Activated gamma-delta T cell (primary cell): ENCODE measurements at regions not wholly inside any gene's neighbourhood (a gene's known extent, or its start where the extent isn't known, plus 50 kb on each side); places are given as distances from the start of the nearest gene placed in this dataset.
"Not testable (repeated sequence)": the region's sequence is repeated elsewhere in the genome, so short reads cannot be mapped to it uniquely, and the experiment has no call there.

Experiments
- DNase-seq: peaks from one replicate; lab custom pipeline; 2025; lab: John Stamatoyannopoulos, UW

GRCh38 chr5:125081101-125081500, 334.7 kb upstream of the ZNF608 start:
- no peak for DNase-seq

GRCh38 chr5:125083981-125084380, 337.5 kb upstream of the ZNF608 start:
- no peak for DNase-seq

DNA sequence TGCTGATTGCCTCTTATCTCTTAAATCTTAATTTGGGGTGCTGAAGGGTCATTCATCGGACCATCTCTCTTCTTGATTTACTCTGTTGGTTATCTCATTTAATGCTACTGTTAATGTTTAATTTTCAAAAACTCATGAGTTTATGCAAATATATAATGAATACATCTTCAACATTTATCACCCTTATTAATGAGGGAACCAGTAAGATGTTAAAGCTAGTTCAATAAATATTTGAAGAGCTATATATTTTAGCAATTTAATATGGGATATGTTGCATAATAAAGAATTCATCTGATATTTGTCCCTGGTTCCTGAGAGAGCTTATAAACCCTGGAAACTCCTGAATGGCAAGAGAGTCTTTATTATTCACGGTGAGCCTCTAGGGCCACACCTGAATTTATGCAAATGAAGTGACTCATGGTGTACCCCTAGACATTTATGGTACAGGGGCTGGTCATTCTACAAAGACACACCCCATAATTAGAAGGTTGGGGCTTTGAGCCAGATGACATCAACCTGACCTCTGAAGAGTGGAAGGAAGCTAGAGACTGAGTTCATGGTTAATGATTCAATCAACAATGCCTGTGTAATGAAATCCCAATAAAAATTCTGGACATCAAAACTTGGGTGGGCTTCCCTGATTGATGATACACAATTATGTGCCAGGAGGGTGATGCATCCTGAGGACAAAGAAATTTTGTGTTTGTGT, 339.5 kb upstream of the ZNF608 start:
- no peak for DNase-seq

GRCh38 chr5:125088522-125089105, 342.2 kb upstream of the ZNF608 start:
- no peak for DNase-seq

GRCh38 chr5:125092138-125092537, 345.7 kb upstream of the ZNF608 start:
- not testable (repeated sequence) for DNase-seq

DNA sequence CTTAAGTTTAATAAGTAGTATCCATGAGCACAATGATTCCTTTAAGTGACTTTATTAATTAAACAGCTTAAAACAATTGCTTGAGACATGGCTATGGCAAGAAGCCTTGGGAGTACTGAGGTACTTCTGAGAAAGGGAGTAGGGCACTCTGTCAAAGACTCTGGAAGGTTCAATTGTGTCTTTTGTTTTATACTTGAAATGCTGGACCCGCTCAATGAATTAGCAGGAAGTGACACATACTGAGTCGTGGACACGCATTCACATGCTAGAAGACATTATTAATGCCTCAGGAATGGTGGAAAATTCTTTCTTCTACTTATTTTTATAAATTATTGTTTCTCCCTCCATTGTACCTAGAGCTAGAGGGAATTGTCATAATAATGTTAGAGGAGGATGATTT, 347.3 kb upstream of the ZNF608 start:
- no peak for DNase-seq

GRCh38 chr5:125100342-125100741, 353.9 kb upstream of the ZNF608 start:
- DNase-seq: no peak

- DNase-seq: no peak
Measured at GRCh38 chr5:125100951-125101350, 354.5 kb upstream of the ZNF608 start.

DNA sequence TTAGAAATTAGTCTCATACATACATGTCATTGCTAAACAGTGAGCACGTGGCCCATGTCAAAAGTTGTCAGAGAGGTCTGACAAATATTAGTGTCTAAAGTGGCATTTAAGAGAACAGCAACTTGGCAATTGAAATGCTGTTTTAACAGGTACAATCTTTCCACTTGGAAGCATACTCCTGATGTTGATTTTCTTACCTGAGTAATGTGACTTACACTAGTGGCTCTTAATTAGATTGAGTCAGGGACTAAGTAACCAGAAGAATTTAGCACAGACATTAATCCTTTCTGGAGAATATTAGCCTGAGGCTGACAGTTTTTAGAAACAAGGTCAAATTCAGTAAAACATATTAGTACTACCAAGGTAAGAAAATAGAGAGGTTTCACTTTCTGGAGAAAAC, 357.0 kb upstream of the ZNF608 start:
- DNase-seq: no peak

DNA sequence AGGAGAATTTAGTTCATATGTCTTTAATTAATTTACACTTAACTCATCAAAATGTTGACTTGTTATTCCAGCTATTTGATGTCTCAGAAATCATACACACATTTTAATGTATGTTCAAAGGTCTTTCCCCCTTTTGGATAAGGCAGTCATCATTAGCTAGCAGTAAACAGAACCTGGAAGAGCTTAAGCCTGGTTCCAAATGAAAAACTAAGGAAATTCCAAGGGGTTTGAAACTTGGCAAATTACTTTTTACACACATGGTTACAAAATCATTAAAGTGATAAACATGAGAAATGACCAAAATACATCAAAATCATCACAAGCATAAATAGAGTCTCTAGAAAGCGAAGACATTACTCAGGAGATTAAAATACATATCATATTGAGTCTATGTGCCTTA, 359.8 kb upstream of the ZNF608 start:
- DNase-seq: no peak

GRCh38 chr5:125106881-125107280, 360.4 kb upstream of the ZNF608 start:
- no peak for DNase-seq

DNA sequence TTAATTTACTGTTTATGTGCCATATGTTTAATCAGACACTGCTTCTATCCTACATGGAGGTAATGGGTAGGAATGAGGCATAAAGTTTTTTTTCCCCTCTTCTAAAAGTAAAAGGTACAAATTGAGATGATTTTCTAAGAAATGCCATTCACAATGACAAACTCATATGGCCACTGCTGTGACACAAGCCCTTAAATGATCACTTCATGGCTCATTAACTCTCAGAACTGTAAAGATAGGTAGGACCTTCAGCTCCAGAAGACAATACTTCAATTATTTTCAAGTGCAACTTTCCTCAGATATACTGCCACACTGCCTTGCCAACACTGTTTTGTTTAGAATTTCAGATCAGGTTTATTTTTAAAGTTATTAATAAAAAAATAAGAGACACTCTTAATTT, 362.9 kb upstream of the ZNF608 start:
- DNase-seq: no peak

DNA sequence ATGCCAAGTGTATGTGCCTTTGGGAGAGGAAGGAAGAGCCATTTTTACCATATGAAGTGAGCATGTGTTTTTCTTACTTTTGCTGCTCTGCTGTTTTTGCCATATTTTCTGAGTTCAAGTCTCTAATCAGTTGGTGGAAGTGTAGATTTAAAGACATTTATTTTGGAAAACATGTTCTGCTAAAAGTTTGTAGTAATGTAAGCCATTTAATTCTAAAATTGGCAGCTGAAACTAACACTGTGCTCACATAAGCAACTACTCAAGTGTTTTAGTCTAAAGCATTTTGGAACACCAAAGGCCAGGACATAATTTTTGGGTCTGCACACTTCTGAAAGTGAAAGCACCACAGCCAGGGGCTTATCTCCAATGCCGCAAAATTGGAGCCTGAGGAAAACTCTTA, 363.4 kb upstream of the ZNF608 start:
- no peak for DNase-seq

GRCh38 chr5:125112196-125112595, 365.8 kb upstream of the ZNF608 start:
- no peak for DNase-seq

- no peak for DNase-seq
Measured at GRCh38 chr5:125113328-125113727, 366.9 kb upstream of the ZNF608 start.

DNA sequence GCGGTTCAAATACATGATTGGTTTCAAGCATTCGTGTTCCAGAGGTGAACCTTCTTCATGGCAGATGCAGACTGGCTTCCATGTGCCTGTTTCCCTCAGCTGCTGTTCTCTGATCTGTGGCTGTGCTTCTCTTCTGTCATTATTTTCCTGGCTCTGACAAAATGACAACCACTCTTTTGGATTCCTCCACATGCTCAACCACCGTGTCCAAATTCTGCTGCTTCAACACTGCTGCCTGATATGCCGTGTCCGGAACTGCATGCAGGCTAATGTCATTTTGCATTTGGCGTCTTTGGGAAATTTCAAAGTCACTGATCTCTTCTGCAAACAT, 368.7 kb upstream of the ZNF608 start:
- no peak for DNase-seq

GRCh38 chr5:125117566-125117965, 371.1 kb upstream of the ZNF608 start:
- no peak for DNase-seq

DNA sequence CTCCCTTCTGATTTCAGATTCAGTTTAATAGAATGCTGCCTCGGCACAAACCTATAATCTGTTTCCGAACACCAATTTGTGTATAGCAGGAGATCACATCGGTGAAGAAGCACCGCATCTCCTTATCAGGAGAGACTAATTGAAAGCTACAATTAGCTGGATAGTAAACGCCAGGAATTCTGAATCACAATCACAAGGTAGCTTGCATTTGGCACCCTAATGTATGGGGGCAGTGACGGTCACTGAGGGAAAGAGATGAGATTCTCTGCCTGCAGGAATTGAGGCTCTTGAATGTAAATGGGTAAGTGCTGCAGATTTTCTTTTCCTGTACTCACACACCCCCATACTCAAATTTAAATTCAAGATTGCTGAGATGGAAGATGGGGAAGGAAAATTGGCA, 373.6 kb upstream of the ZNF608 start:
- no peak for DNase-seq

DNA sequence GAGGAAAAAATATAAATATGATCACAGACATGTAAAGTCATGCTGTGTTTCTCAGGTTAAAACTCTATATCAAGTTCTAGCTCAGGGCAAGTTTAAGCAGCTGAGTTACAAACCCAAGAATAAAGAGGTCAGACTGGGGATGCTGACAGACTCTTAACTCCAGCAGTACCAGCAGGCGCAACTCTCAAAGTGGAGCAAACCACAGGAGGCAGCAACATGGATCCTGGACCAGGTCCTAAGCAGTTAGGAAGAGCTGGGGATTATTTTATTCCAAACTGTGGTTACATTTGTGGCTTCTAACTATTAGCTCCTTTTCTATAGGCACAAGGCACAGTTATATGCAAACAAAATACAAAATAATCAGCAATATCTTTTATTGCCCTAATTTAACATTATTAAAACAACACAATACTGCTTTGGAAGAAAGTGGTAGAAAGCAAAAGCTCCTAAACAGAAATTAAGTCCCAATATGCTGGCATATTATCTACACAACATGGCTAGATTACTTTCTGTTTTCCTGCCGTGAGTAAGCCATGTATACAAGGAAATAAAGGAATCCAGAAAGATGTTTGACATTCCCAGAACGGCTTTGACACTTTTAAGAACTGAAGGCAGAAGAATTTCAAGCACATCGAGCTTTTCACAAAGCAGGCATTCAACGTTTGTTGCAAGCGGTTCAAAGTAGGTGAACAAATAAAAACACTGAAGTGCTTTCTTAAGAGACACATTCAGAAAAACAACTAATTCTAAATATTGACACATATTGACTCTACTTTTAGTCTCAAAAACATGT, 378.8 kb upstream of the ZNF608 start:
- no peak for DNase-seq

GRCh38 chr5:125126050-125126449, 379.6 kb upstream of the ZNF608 start:
- DNase-seq: no peak

DNA sequence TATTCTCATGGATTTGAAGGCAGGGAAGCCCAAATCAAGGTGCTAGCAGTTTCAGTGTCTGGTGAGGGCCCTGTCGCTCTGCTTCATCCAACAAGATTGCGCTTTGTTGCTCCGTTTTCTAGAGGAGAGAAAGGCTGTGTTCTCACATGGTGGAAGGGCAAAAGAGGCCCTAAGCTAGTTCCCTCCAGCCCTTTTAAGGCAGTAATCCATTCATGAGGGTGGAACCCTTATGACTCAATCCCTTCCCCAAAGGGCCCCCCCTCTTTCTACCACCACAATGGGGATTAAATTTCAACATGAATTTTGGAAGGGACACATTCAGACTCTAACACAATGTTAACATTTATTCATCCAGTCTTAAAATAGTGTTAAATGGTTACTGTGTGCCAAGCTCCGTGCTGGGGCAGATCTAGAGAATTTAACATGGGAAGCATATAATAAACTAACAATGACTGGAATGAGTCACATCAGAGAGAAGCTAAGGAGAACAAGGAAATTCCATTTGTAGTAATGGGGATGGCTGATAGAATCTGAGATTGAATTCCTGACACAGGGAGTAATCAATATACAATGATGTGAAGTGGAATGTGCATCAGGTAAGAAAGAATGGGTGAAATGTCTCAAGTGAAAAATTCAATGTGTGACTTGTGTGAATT, 382.8 kb upstream of the ZNF608 start:
- no peak for DNase-seq

DNA sequence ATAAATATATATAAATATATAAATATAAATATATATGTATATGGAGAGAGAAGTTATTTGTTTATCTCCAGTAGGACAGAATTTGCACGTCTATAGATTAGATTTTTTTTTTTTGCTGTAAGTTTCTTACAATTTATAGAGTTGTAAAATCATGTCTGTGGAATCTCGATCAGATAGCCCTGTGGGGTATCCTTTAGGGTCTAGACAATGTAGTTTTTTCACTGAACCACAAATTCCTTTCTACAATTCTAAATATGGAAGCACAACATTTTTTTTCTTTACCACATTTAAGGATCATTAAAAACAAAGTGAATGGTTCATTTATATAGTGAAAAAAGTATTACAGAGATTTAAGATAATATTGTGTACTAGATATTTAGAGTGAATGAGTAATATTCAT, 384.2 kb upstream of the ZNF608 start:
- no peak for DNase-seq
